ENCODE measurements at regions not wholly inside any gene's neighbourhood (a gene's known extent, or its start where the extent isn't known, plus 50 kb on each side); places are given as distances from the start of the nearest gene placed in this dataset.

- TF ChIP-seq, protein P1, sequence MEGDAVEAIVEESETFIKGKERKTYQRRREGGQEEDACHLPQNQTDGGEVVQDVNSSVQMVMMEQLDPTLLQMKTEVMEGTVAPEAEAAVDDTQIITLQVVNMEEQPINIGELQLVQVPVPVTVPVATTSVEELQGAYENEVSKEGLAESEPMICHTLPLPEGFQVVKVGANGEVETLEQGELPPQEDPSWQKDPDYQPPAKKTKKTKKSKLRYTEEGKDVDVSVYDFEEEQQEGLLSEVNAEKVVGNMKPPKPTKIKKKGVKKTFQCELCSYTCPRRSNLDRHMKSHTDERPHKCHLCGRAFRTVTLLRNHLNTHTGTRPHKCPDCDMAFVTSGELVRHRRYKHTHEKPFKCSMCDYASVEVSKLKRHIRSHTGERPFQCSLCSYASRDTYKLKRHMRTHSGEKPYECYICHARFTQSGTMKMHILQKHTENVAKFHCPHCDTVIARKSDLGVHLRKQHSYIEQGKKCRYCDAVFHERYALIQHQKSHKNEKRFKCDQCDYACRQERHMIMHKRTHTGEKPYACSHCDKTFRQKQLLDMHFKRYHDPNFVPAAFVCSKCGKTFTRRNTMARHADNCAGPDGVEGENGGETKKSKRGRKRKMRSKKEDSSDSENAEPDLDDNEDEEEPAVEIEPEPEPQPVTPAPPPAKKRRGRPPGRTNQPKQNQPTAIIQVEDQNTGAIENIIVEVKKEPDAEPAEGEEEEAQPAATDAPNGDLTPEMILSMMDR (IDR thresholded peaks at IDR 0.05), result no peak
- no peak for TF ChIP-seq EZH2 (IDR thresholded peaks at IDR 0.05; ENCODE audit: borderline replicate concordance, insufficient read depth, low read depth, low read length, poor library complexity, severe bottlenecking)
These were observed 99.4 kb upstream of the NCK2 start for GRCh38 chr2:105645031-105645937.
